Stimulated activated naive CD4-positive, alpha-beta T cell treated with Interleukin-2 at 50 U/mL for 16 hours (primary cell): ENCODE measurements at regions not wholly inside any gene's neighbourhood (a gene's known extent, or its start where the extent isn't known, plus 50 kb on each side); places are given as distances from the start of the nearest gene placed in this dataset.

ENCODE experiments used
- DNase-seq: peaks from one replicate; lab custom pipeline; 2025; lab: John Stamatoyannopoulos, UW

- DNase-seq = no peak
Observed at GRCh38 chr13:31962731-31963370, 68.7 kb upstream of the FRY start.

- DNase-seq = no peak
Observed at GRCh38 chr13:31963631-31964030, 67.9 kb upstream of the FRY start.

- no peak for DNase-seq
Observed at GRCh38 chr13:31964168-31964567, 67.4 kb upstream of the FRY start.

- DNase-seq = no peak
Observed at GRCh38 chr13:31965361-31966066, 66.1 kb upstream of the FRY start.

- DNase-seq = no peak
Observed at GRCh38 chr13:31967155-31967554, 64.4 kb upstream of the FRY start.

GRCh38 chr13:31968473-31968872 lies 63.1 kb upstream of the FRY start:
- no peak for DNase-seq

- no peak for DNase-seq
Observed at GRCh38 chr13:31970231-31970930, 61.2 kb upstream of the FRY start.

- no peak for DNase-seq
Observed at GRCh38 chr13:31972453-31972852, 59.1 kb upstream of the FRY start.

- DNase-seq = no peak
Observed at GRCh38 chr13:31978021-31978420, 53.6 kb upstream of the FRY start.

GRCh38 chr13:31980830-31981229 lies 50.7 kb upstream of the FRY start:
- DNase-seq = no peak
